ENCODE measurements at regions not wholly inside any gene's neighbourhood (a gene's known extent, or its start where the extent isn't known, plus 50 kb on each side); places are given as distances from the start of the nearest gene placed in this dataset.

- H2BK12ac ChIP-seq (ENCODE audit: low read length), result no peak overlapping the region
- no peak overlapping the region for H3K18ac ChIP-seq (ENCODE audit: low read length)
- no peak for DNase-seq
- no peak overlapping the region for H3K27ac ChIP-seq (ENCODE audit: low read depth, low read length)
- H3K9me3 ChIP-seq (ENCODE audit: insufficient read depth, low read depth, low read length), result no peaks in the 10 kb centered on the region
- H2AK5ac ChIP-seq (ENCODE audit: low read length), result no peak overlapping the region
- H4K91ac ChIP-seq (ENCODE audit: low read depth, low read length), result no peak overlapping the region
- no peak overlapping the region for H3K9ac ChIP-seq (ENCODE audit: low read length)
- no CpG with 5 or more reads among the region's 2 CpGs for WGBS (ENCODE audit: extremely low coverage, insufficient coverage, insufficient read length)
- no peak overlapping the region for H3K14ac ChIP-seq (ENCODE audit: low read length)
- no peaks in the 10 kb centered on the region for H3K36me3 ChIP-seq (ENCODE audit: control insufficient read depth in 1 of 2, insufficient read depth in 2 of 2, low read length in 2 of 2)
- H3K4me3 ChIP-seq (ENCODE audit: low read depth, low read length), result no peak overlapping the region
- H3K4ac ChIP-seq (ENCODE audit: low read depth, low read length), result no peak overlapping the region
- H3K23ac ChIP-seq (ENCODE audit: low read length), result no peak overlapping the region
- H2AFZ ChIP-seq (ENCODE audit: insufficient read depth, low read length, poor library complexity), result no peak overlapping the region
- no peaks in the 10 kb centered on the region for H3K79me2 ChIP-seq (ENCODE audit: control insufficient read depth, insufficient read depth, low read length, poor library complexity)
- no peak overlapping the region for H2BK120ac ChIP-seq (ENCODE audit: insufficient read depth, low read length, poor library complexity)
- no peak overlapping the region for H4K12ac ChIP-seq (ENCODE audit: low read depth, low read length)
- H3K4me1 ChIP-seq (ENCODE audit: control insufficient read depth in 1 of 2, insufficient read depth in 2 of 2, low read length in 2 of 2), result no peaks in the 10 kb centered on the region
- H3K79me1 ChIP-seq (ENCODE audit: low read length), result no peaks in the 10 kb centered on the region
- no peak overlapping the region for H3K4me2 ChIP-seq (ENCODE audit: low read length)
- no peak overlapping the region for H2BK5ac ChIP-seq (ENCODE audit: low read depth, low read length, poor library complexity)
- H3K27me3 ChIP-seq (ENCODE audit: insufficient read depth, low read length), result no peaks in the 10 kb centered on the region
- H4K8ac ChIP-seq (ENCODE audit: low read depth, low read length), result no peak overlapping the region
Measured at GRCh38 chr15:37536967-37537605, 397.4 kb upstream of the TMCO5A start.

GRCh38 chr15:37537802-37538201 is 396.6 kb upstream of the TMCO5A start:
- H3K23ac ChIP-seq (ENCODE audit: low read length), result no peak overlapping the region
- H2BK120ac ChIP-seq (ENCODE audit: insufficient read depth, low read length, poor library complexity), result no peak overlapping the region
- no peaks in the 10 kb centered on the region for H3K79me1 ChIP-seq (ENCODE audit: low read length)
- H3K27ac ChIP-seq (ENCODE audit: low read depth, low read length), result no peak overlapping the region
- H3K79me2 ChIP-seq (ENCODE audit: control insufficient read depth, insufficient read depth, low read length, poor library complexity), result no peaks in the 10 kb centered on the region
- H3K4me2 ChIP-seq (ENCODE audit: low read length), result no peak overlapping the region
- no peak overlapping the region for H4K8ac ChIP-seq (ENCODE audit: low read depth, low read length)
- H3K27me3 ChIP-seq (ENCODE audit: insufficient read depth, low read length), result no peaks in the 10 kb centered on the region
- H2AFZ ChIP-seq (ENCODE audit: insufficient read depth, low read length, poor library complexity), result no peak overlapping the region
- H3K36me3 ChIP-seq (ENCODE audit: control insufficient read depth in 1 of 2, insufficient read depth in 2 of 2, low read length in 2 of 2), result no peaks in the 10 kb centered on the region
- no peak for DNase-seq
- H3K9me3 ChIP-seq (ENCODE audit: insufficient read depth, low read depth, low read length), result no peaks in the 10 kb centered on the region
- H4K12ac ChIP-seq (ENCODE audit: low read depth, low read length), result no peak overlapping the region
- H3K4ac ChIP-seq (ENCODE audit: low read depth, low read length), result no peak overlapping the region
- H3K4me1 ChIP-seq (ENCODE audit: control insufficient read depth in 1 of 2, insufficient read depth in 2 of 2, low read length in 2 of 2), result no peaks in the 10 kb centered on the region
- WGBS (ENCODE audit: extremely low coverage, insufficient coverage, insufficient read length), result no CpG with 5 or more reads among the region's 1 CpG
- no peak overlapping the region for H2AK5ac ChIP-seq (ENCODE audit: low read length)
- no peak overlapping the region for H3K4me3 ChIP-seq (ENCODE audit: low read depth, low read length)
- H2BK5ac ChIP-seq (ENCODE audit: low read depth, low read length, poor library complexity), result no peak overlapping the region
- H3K9ac ChIP-seq (ENCODE audit: low read length), result no peak overlapping the region
- H4K91ac ChIP-seq (ENCODE audit: low read depth, low read length), result no peak overlapping the region
- no peak overlapping the region for H3K18ac ChIP-seq (ENCODE audit: low read length)
- H2BK12ac ChIP-seq (ENCODE audit: low read length), result no peak overlapping the region
- no peak overlapping the region for H3K14ac ChIP-seq (ENCODE audit: low read length)

- no peaks in the 10 kb centered on the region for H3K79me2 ChIP-seq (ENCODE audit: control insufficient read depth, insufficient read depth, low read length, poor library complexity)
- H2BK12ac ChIP-seq (ENCODE audit: low read length), result no peak overlapping the region
- no peaks in the 10 kb centered on the region for H3K79me1 ChIP-seq (ENCODE audit: low read length)
- H2AK5ac ChIP-seq (ENCODE audit: low read length), result no peak overlapping the region
- no peak overlapping the region for H4K12ac ChIP-seq (ENCODE audit: low read depth, low read length)
- H3K23ac ChIP-seq (ENCODE audit: low read length), result no peak overlapping the region
- no peak overlapping the region for H3K27ac ChIP-seq (ENCODE audit: low read depth, low read length)
- H3K4me1 ChIP-seq (ENCODE audit: control insufficient read depth in 1 of 2, insufficient read depth in 2 of 2, low read length in 2 of 2), result no peaks in the 10 kb centered on the region
- no peak overlapping the region for H2AFZ ChIP-seq (ENCODE audit: insufficient read depth, low read length, poor library complexity)
- H3K18ac ChIP-seq (ENCODE audit: low read length), result no peak overlapping the region
- H3K4me2 ChIP-seq (ENCODE audit: low read length), result no peak overlapping the region
- H3K27me3 ChIP-seq (ENCODE audit: insufficient read depth, low read length), result no peaks in the 10 kb centered on the region
- no peak overlapping the region for H3K4me3 ChIP-seq (ENCODE audit: low read depth, low read length)
- no peak overlapping the region for H2BK120ac ChIP-seq (ENCODE audit: insufficient read depth, low read length, poor library complexity)
- peaks cover 1% of the 10 kb centered on the region for H3K9me3 ChIP-seq (ENCODE audit: insufficient read depth, low read depth, low read length)
- DNase-seq, result no peak
- H3K36me3 ChIP-seq (ENCODE audit: control insufficient read depth in 1 of 2, insufficient read depth in 2 of 2, low read length in 2 of 2), result no peaks in the 10 kb centered on the region
- H3K14ac ChIP-seq (ENCODE audit: low read length), result no peak overlapping the region
- no peak overlapping the region for H2BK5ac ChIP-seq (ENCODE audit: low read depth, low read length, poor library complexity)
- no CpG with 5 or more reads among the region's 1 CpG for WGBS (ENCODE audit: extremely low coverage, insufficient coverage, insufficient read length)
- H4K91ac ChIP-seq (ENCODE audit: low read depth, low read length), result no peak overlapping the region
- H4K8ac ChIP-seq (ENCODE audit: low read depth, low read length), result no peak overlapping the region
- no peak overlapping the region for H3K4ac ChIP-seq (ENCODE audit: low read depth, low read length)
- H3K9ac ChIP-seq (ENCODE audit: low read length), result no peak overlapping the region
Measured at GRCh38 chr15:37548116-37548515, 386.3 kb upstream of the TMCO5A start.

GRCh38 chr15:37550360-37551024 is 383.9 kb upstream of the TMCO5A start:
- Histone ChIP-seq H4K91ac (ENCODE audit: low read depth, low read length) (no peak overlapping the region), H4K12ac (ENCODE audit: low read depth, low read length) (no peak overlapping the region), H3K23ac (ENCODE audit: low read length) (no peak overlapping the region), H3K4me2 (ENCODE audit: low read length) (no peak overlapping the region), H3K4ac (ENCODE audit: low read depth, low read length) (no peak overlapping the region), H2BK120ac (ENCODE audit: insufficient read depth, low read length, poor library complexity) (no peak overlapping the region), H2BK12ac (ENCODE audit: low read length) (no peak overlapping the region), H3K36me3 (ENCODE audit: control insufficient read depth in 1 of 2, insufficient read depth in 2 of 2, low read length in 2 of 2) (no peaks in the 10 kb centered on the region), H3K14ac (ENCODE audit: low read length) (no peak overlapping the region), H3K4me3 (ENCODE audit: low read depth, low read length) (no peak overlapping the region), H3K18ac (ENCODE audit: low read length) (no peak overlapping the region), H3K79me2 (ENCODE audit: control insufficient read depth, insufficient read depth, low read length, poor library complexity) (no peaks in the 10 kb centered on the region), H3K4me1 (ENCODE audit: control insufficient read depth in 1 of 2, insufficient read depth in 2 of 2, low read length in 2 of 2) (no peaks in the 10 kb centered on the region), H3K9me3 (ENCODE audit: insufficient read depth, low read depth, low read length) (peaks cover 1% of the 10 kb centered on the region), H2AK5ac (ENCODE audit: low read length) (no peak overlapping the region), H3K27me3 (ENCODE audit: insufficient read depth, low read length) (no peaks in the 10 kb centered on the region), H4K8ac (ENCODE audit: low read depth, low read length) (no peak overlapping the region), H2AFZ (ENCODE audit: insufficient read depth, low read length, poor library complexity) (no peak overlapping the region), H3K9ac (ENCODE audit: low read length) (no peak overlapping the region), H3K79me1 (ENCODE audit: low read length) (no peaks in the 10 kb centered on the region), H2BK5ac (ENCODE audit: low read depth, low read length, poor library complexity) (no peak overlapping the region), H3K27ac (ENCODE audit: low read depth, low read length) (no peak overlapping the region)
- no CpG with 5 or more reads among the region's 17 CpGs for WGBS (ENCODE audit: extremely low coverage, insufficient coverage, insufficient read length)
- no peak for DNase-seq

Data from trophoblast cell (in vitro differentiated cells and primary cell).